ENCODE measurements at regions not wholly inside any gene's neighbourhood (a gene's known extent, or its start where the extent isn't known, plus 50 kb on each side); places are given as distances from the start of the nearest gene placed in this dataset.
"Not testable (repeated sequence)": the region's sequence is repeated elsewhere in the genome, so short reads cannot be mapped to it uniquely, and the experiment has no call there.

- no peak overlapping the region for H3K14ac ChIP-seq (ENCODE audit: insufficient read depth, low read length)
- H3K79me1 ChIP-seq (ENCODE audit: insufficient read depth, low read depth, low read length, poor library complexity, severe bottlenecking), result no peaks in the 10 kb centered on the region
- no peak overlapping the region for H3K9ac ChIP-seq (ENCODE audit: extremely low read depth, insufficient read length, low read length)
- H3K9me3 ChIP-seq (ENCODE audit: control insufficient read depth, low read depth, low read length), result peaks cover 10% of the 10 kb centered on the region
- H2BK15ac ChIP-seq (ENCODE audit: low read depth, low read length), result no peak overlapping the region
- H2AFZ ChIP-seq (ENCODE audit: low read length), result no peak overlapping the region
- TF ChIP-seq CTCF (conservative IDR thresholded peaks at IDR 0.05), result no peak
- H2BK120ac ChIP-seq (ENCODE audit: low read depth, low read length, poor library complexity, severe bottlenecking), result no peak overlapping the region
- no peaks in the 10 kb centered on the region for H3K79me2 ChIP-seq (ENCODE audit: insufficient read depth, low read length)
- H2AK5ac ChIP-seq (ENCODE audit: insufficient read length, low read length), result no peak overlapping the region
- Mint-ChIP-seq H3K36me3 (ENCODE audit: insufficient read depth in 1 of 3, low read depth in 3 of 3) (peaks cover 10 to 29% (median 23%) of the 10 kb centered on the region in 3 experiments), H3K4me1 (peaks cover 7 to 8% of the 10 kb centered on the region in 2 experiments; a peak in 3 of 4 replicates), H3K27me3 (ENCODE audit: low read depth) (no peaks in the 10 kb centered on the region), H3K9me3 (peaks cover 63 to 71% of the 10 kb centered on the region in 2 experiments), H3K4me3 (no peak overlapping the region), H3K27ac (no peak overlapping the region)
- no peak overlapping the region for H3K23ac ChIP-seq (ENCODE audit: insufficient read length, low read depth, low read length)
- no peak overlapping the region for H2BK20ac ChIP-seq (ENCODE audit: low read depth, low read length, poor library complexity, severe bottlenecking)
- H4K91ac ChIP-seq (ENCODE audit: insufficient read length, low read depth, low read length), result no peak overlapping the region
- H3K27me3 ChIP-seq (ENCODE audit: insufficient read depth, low read length), result no peaks in the 10 kb centered on the region
- no peak overlapping the region for H3K56ac ChIP-seq (ENCODE audit: insufficient read length, low read depth, low read length)
- H4K5ac ChIP-seq (ENCODE audit: insufficient read length, low read depth, low read length), result no peak overlapping the region
- no peak overlapping the region for H3K18ac ChIP-seq (ENCODE audit: insufficient read length, low read depth, low read length)
- no peak overlapping the region for H3K4ac ChIP-seq (ENCODE audit: low read depth, low read length)
- no peak overlapping the region for H4K8ac ChIP-seq (replicated peaks; ENCODE audit: insufficient read length, low read depth, low read length)
- H3K23me2 ChIP-seq (ENCODE audit: insufficient read length, low read depth, low read length, poor library complexity, severe bottlenecking), result no peaks in the 10 kb centered on the region
- DNase-seq, result no peak
- H2BK12ac ChIP-seq (ENCODE audit: insufficient read length, low read depth, low read length), result no peak overlapping the region
- H3K27ac ChIP-seq (ENCODE audit: insufficient read length, low read depth, low read length), result no peak overlapping the region
- no peak overlapping the region for H3T11ph ChIP-seq (ENCODE audit: low read length)
- no peak overlapping the region for H3K4me2 ChIP-seq (ENCODE audit: insufficient read depth, insufficient read length, low read length)
- no peak overlapping the region for H2BK5ac ChIP-seq (ENCODE audit: insufficient read length, low read length)
- H3K4me1 ChIP-seq (ENCODE audit: insufficient read depth, low read length), result no peaks in the 10 kb centered on the region
- no peaks in the 10 kb centered on the region for H4K20me1 ChIP-seq (ENCODE audit: control insufficient read depth, insufficient read depth, insufficient read length)
These were observed 73.9 kb upstream of the MED14 start for GRCh38 chrX:40809210-40809609.

- not testable (repeated sequence) for H3K9ac ChIP-seq (ENCODE audit: extremely low read depth, insufficient read length, low read length); H2BK12ac ChIP-seq (ENCODE audit: insufficient read length, low read depth, low read length); H3K18ac ChIP-seq (ENCODE audit: insufficient read length, low read depth, low read length); H3K27me3 Mint-ChIP-seq (ENCODE audit: low read depth); H4K8ac ChIP-seq (replicated peaks; ENCODE audit: insufficient read length, low read depth, low read length); H4K5ac ChIP-seq (ENCODE audit: insufficient read length, low read depth, low read length); H3K27ac Mint-ChIP-seq; H3K14ac ChIP-seq (ENCODE audit: insufficient read depth, low read length); H3T11ph ChIP-seq (ENCODE audit: low read length); H3K4me2 ChIP-seq (ENCODE audit: insufficient read depth, insufficient read length, low read length); H3K27me3 ChIP-seq (ENCODE audit: insufficient read depth, low read length); DNase-seq; H2AK5ac ChIP-seq (ENCODE audit: insufficient read length, low read length); H2BK20ac ChIP-seq (ENCODE audit: low read depth, low read length, poor library complexity, severe bottlenecking); H4K91ac ChIP-seq (ENCODE audit: insufficient read length, low read depth, low read length); H3K27ac ChIP-seq (ENCODE audit: insufficient read length, low read depth, low read length); H3K4ac ChIP-seq (ENCODE audit: low read depth, low read length); H3K79me1 ChIP-seq (ENCODE audit: insufficient read depth, low read depth, low read length, poor library complexity, severe bottlenecking); H3K56ac ChIP-seq (ENCODE audit: insufficient read length, low read depth, low read length); H3K23me2 ChIP-seq (ENCODE audit: insufficient read length, low read depth, low read length, poor library complexity, severe bottlenecking); H2BK5ac ChIP-seq (ENCODE audit: insufficient read length, low read length); H2BK15ac ChIP-seq (ENCODE audit: low read depth, low read length); H3K23ac ChIP-seq (ENCODE audit: insufficient read length, low read depth, low read length); H2AFZ ChIP-seq (ENCODE audit: low read length); H3K4me1 ChIP-seq (ENCODE audit: insufficient read depth, low read length); H3K4me3 Mint-ChIP-seq; H2BK120ac ChIP-seq (ENCODE audit: low read depth, low read length, poor library complexity, severe bottlenecking); H4K20me1 ChIP-seq (ENCODE audit: control insufficient read depth, insufficient read depth, insufficient read length); H3K79me2 ChIP-seq (ENCODE audit: insufficient read depth, low read length)
- peaks cover 0 to 45% (median 25%) of the 10 kb centered on the region in 3 experiments; a peak in 6 of 7 replicates for H3K36me3 Mint-ChIP-seq (ENCODE audit: insufficient read depth in 1 of 3, low read depth in 3 of 3)
- H3K9me3 ChIP-seq (ENCODE audit: control insufficient read depth, low read depth, low read length), result peaks cover 10% of the 10 kb centered on the region
- H3K9me3 Mint-ChIP-seq, result peaks cover 74 to 75% of the 10 kb centered on the region in 2 experiments
- H3K4me1 Mint-ChIP-seq, result peaks cover 12 to 14% of the 10 kb centered on the region in 2 experiments
These were observed 79.7 kb upstream of the MED14 start for GRCh38 chrX:40815045-40815444.
